ENCODE measurements at regions not wholly inside any gene's neighbourhood (a gene's known extent, or its start where the extent isn't known, plus 50 kb on each side); places are given as distances from the start of the nearest gene placed in this dataset.

GRCh38 chr19:30621326-30621920 lies 249.2 kb downstream of the ZNF536 start:
- H3K36me3 Mint-ChIP-seq (ENCODE audit: low read depth): no peaks in the 10 kb centered on the region
- intact Hi-C loops (cut with micrococcal nuclease): no loop called here
- peaks cover 14% of the 10 kb centered on the region for H3K27me3 Mint-ChIP-seq (ENCODE audit: low read depth)
- CTCF ChIA-PET: interaction anchor here (0.6 kb wide), 1 partner anchor 32 kb away, joined by 3 read pairs; no protein-coding TSS in a partner anchor
- DNase-seq: no peak
- H3K27ac Mint-ChIP-seq: no peak overlapping the region
- H3K9me3 Mint-ChIP-seq: peaks cover 14% of the 10 kb centered on the region
- H3K4me3 Mint-ChIP-seq: no peak overlapping the region
- no peaks in the 10 kb centered on the region for H3K4me1 Mint-ChIP-seq (ENCODE audit: low read depth)

GRCh38 chr19:30620354-30620753 lies 248.2 kb downstream of the ZNF536 start:
- no peak overlapping the region for H3K27ac Mint-ChIP-seq
- peaks cover 14% of the 10 kb centered on the region for H3K27me3 Mint-ChIP-seq (ENCODE audit: low read depth)
- intact Hi-C loops (cut with micrococcal nuclease): no loop called here
- H3K9me3 Mint-ChIP-seq: peaks cover 16% of the 10 kb centered on the region
- H3K4me3 Mint-ChIP-seq: no peak overlapping the region
- no peaks in the 10 kb centered on the region for H3K4me1 Mint-ChIP-seq (ENCODE audit: low read depth)
- H3K36me3 Mint-ChIP-seq (ENCODE audit: low read depth): no peaks in the 10 kb centered on the region
- CTCF ChIA-PET: no interaction called here
- DNase-seq: no peak

GRCh38 chr19:30609656-30610270 lies 237.6 kb downstream of the ZNF536 start:
- intact Hi-C loops (cut with micrococcal nuclease): no loop called here
- no peaks in the 10 kb centered on the region for H3K4me1 Mint-ChIP-seq (ENCODE audit: low read depth)
- H3K9me3 Mint-ChIP-seq: peaks cover 1% of the 10 kb centered on the region
- H3K36me3 Mint-ChIP-seq (ENCODE audit: low read depth): no peaks in the 10 kb centered on the region
- CTCF ChIA-PET: no interaction called here
- no peak for DNase-seq
- H3K27me3 Mint-ChIP-seq (ENCODE audit: low read depth): no peaks in the 10 kb centered on the region
- H3K4me3 Mint-ChIP-seq: no peak overlapping the region
- H3K27ac Mint-ChIP-seq: no peak overlapping the region

DNA sequence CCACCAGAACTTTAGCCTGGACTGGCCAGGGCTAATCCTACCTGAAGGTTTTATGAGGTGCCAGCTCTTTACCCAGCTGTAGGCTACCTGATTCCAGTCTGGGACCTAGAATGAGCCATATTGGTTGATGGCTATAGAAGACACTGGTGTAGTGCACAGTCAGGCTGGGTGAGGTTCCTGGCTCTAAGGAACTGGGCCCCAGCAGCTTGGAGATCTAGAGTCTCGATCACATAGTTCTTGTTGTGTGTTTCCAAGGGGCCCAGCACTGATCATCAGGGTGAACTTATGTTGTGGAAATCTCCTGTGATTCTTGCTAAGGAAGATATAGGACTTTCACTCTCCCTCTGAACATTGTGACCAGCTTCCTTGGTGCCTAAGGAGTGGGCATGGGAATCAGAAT lies 236.3 kb downstream of the ZNF536 start:
- CTCF ChIA-PET: interaction anchor here (0.5 to 0.9 kb wide), 2 partner anchors 23 to 35 kb away, joined by 3 to 4 read pairs; no protein-coding TSS in a partner anchor
- H3K36me3 Mint-ChIP-seq (ENCODE audit: low read depth): no peaks in the 10 kb centered on the region
- H3K4me3 Mint-ChIP-seq: no peak overlapping the region
- no peaks in the 10 kb centered on the region for H3K4me1 Mint-ChIP-seq (ENCODE audit: low read depth)
- intact Hi-C loops (cut with micrococcal nuclease): no loop called here
- no peak overlapping the region for H3K27ac Mint-ChIP-seq
- no peaks in the 10 kb centered on the region for H3K27me3 Mint-ChIP-seq (ENCODE audit: low read depth)
- no peak for DNase-seq
- H3K9me3 Mint-ChIP-seq: no peaks in the 10 kb centered on the region
